ENCODE measurements at regions not wholly inside any gene's neighbourhood (a gene's known extent, or its start where the extent isn't known, plus 50 kb on each side); places are given as distances from the start of the nearest gene placed in this dataset.

- H3K4me3 ChIP-seq = no peak overlapping the region
- no peaks in the 10 kb centered on the region for H3K36me3 ChIP-seq
- no peaks in the 10 kb centered on the region for H3K9me3 ChIP-seq (replicated peaks)
- no peak overlapping the region for H3K27ac ChIP-seq (replicated peaks)
- DNase-seq = no peak
- H3K4me1 ChIP-seq = no peaks in the 10 kb centered on the region
- intact Hi-C loops (cut with micrococcal nuclease) = no loop called here
- H3K27me3 ChIP-seq (ENCODE audit: low read depth) = no peaks in the 10 kb centered on the region
- TF ChIP-seq, protein P1, sequence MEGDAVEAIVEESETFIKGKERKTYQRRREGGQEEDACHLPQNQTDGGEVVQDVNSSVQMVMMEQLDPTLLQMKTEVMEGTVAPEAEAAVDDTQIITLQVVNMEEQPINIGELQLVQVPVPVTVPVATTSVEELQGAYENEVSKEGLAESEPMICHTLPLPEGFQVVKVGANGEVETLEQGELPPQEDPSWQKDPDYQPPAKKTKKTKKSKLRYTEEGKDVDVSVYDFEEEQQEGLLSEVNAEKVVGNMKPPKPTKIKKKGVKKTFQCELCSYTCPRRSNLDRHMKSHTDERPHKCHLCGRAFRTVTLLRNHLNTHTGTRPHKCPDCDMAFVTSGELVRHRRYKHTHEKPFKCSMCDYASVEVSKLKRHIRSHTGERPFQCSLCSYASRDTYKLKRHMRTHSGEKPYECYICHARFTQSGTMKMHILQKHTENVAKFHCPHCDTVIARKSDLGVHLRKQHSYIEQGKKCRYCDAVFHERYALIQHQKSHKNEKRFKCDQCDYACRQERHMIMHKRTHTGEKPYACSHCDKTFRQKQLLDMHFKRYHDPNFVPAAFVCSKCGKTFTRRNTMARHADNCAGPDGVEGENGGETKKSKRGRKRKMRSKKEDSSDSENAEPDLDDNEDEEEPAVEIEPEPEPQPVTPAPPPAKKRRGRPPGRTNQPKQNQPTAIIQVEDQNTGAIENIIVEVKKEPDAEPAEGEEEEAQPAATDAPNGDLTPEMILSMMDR (IDR thresholded peaks at IDR 0.05; ENCODE audit: borderline replicate concordance) = no peak
Observed at GRCh38 chr1:79614106-79614505, 607.6 kb upstream of the ADGRL4 start.

GRCh38 chr1:79613046-79613445, 606.5 kb upstream of the ADGRL4 start:
- DNase-seq = no peak
- H3K27me3 ChIP-seq (ENCODE audit: low read depth) = no peaks in the 10 kb centered on the region
- H3K27ac ChIP-seq (replicated peaks) = no peak overlapping the region
- no peaks in the 10 kb centered on the region for H3K9me3 ChIP-seq (replicated peaks)
- no peak overlapping the region for H3K4me3 ChIP-seq
- intact Hi-C loops (cut with micrococcal nuclease) = no loop called here
- H3K36me3 ChIP-seq = no peaks in the 10 kb centered on the region
- TF ChIP-seq, protein P1 (IDR thresholded peaks at IDR 0.05; ENCODE audit: borderline replicate concordance) = no peak
- no peaks in the 10 kb centered on the region for H3K4me1 ChIP-seq

DNA sequence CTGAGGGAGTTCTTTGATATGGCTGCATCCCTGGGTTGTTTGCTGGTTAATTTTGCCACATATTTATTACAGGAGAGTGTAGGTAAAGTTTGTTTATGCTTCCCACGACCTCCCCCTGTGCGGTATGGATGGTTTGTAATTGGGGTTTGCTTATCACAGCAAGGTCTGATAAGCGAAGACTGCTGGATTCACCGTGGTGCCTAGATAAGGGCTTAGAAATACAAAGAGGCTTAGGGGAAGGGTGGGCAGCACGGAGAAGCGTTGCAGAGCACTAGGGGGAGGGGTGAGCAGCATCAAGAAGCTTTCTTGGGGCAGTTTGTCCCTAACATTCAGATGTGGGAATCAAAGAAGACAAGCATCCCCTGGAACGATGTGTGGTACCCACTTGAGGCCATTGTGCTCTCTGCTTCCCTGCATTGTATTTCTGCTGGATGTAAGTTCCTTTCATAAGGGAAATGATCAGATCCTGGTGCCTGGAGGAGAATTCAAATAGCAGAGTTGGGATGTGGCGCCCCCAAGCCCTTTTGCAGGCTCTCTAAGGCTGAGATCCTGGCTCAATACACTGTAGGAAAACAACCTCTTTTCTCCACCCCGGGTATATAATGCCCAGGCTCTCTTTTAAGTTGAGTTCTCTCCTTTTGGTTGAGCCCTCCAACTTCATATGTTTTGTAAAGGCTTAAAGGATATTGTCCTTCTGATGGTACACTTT, 598.1 kb upstream of the ADGRL4 start:
- no peak for DNase-seq
- TF ChIP-seq, protein P1 (IDR thresholded peaks at IDR 0.05; ENCODE audit: borderline replicate concordance) = no peak
- Histone ChIP-seq H3K27me3 (ENCODE audit: low read depth) (no peaks in the 10 kb centered on the region), H3K27ac (replicated peaks) (no peak overlapping the region), H3K4me3 (no peak overlapping the region), H3K4me1 (no peaks in the 10 kb centered on the region), H3K36me3 (no peaks in the 10 kb centered on the region), H3K9me3 (replicated peaks) (peaks cover 23% of the 10 kb centered on the region)
- intact Hi-C loops (cut with micrococcal nuclease) = no loop called here

- no peak for DNase-seq
- TF ChIP-seq, protein P1 (IDR thresholded peaks at IDR 0.05; ENCODE audit: borderline replicate concordance) = no peak
- no peak overlapping the region for H3K27ac ChIP-seq (replicated peaks)
- H3K36me3 ChIP-seq = no peaks in the 10 kb centered on the region
- H3K9me3 ChIP-seq (replicated peaks) = peaks cover 23% of the 10 kb centered on the region
- H3K4me3 ChIP-seq = no peak overlapping the region
- H3K27me3 ChIP-seq (ENCODE audit: low read depth) = no peaks in the 10 kb centered on the region
- no peaks in the 10 kb centered on the region for H3K4me1 ChIP-seq
- intact Hi-C loops (cut with micrococcal nuclease) = no loop called here
Observed at GRCh38 chr1:79603843-79604242, 597.3 kb upstream of the ADGRL4 start.

DNA sequence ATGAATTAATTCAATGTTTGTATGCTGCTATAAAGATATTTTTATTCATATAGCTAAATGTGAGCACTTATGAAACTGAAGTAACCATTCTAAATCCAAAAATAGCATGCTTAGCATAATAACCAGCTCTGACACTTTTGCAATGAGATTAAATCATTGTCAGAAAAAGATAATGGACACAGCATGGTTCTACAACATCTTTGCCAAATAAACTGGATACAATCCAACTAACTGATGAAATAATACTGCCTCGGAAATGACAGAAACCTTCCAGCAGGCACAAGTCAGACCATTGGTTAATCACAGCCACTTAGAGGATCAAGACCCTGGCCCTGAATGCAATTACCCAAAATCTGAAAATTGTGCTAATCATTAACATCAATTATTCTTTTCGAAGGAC, 592.7 kb upstream of the ADGRL4 start:
- TF ChIP-seq, protein P1 (IDR thresholded peaks at IDR 0.05; ENCODE audit: borderline replicate concordance) = no peak
- Histone ChIP-seq H3K4me3 (no peak overlapping the region), H3K36me3 (no peaks in the 10 kb centered on the region), H3K27ac (replicated peaks) (no peak overlapping the region), H3K4me1 (no peaks in the 10 kb centered on the region), H3K9me3 (replicated peaks) (peaks cover 23% of the 10 kb centered on the region), H3K27me3 (ENCODE audit: low read depth) (no peaks in the 10 kb centered on the region)
- intact Hi-C loops (cut with micrococcal nuclease) = no loop called here
- no peak for DNase-seq
